Loucy (cell line): ENCODE measurements at regions not wholly inside any gene's neighbourhood (a gene's known extent, or its start where the extent isn't known, plus 50 kb on each side); places are given as distances from the start of the nearest gene placed in this dataset.

Experiments used
- CTCF ChIP-seq: fragments of 200-600 bp; sonication (generic); conservative IDR thresholded peaks from 2 replicates; pipeline ENCODE4 v1.5.1; 2014; ENCODE audit warnings: mild to moderate bottlenecking, antibody characterized with exemption, low read length
- EZH2phosphoT487 ChIP-seq: fragments of 200-600 bp; IDR thresholded peaks from 2 replicates; pipeline ENCODE4 v1.6.1; 2018; ENCODE audit warnings: antibody characterized with exemption, mild to moderate bottlenecking, moderate library complexity, borderline replicate concordance

DNA sequence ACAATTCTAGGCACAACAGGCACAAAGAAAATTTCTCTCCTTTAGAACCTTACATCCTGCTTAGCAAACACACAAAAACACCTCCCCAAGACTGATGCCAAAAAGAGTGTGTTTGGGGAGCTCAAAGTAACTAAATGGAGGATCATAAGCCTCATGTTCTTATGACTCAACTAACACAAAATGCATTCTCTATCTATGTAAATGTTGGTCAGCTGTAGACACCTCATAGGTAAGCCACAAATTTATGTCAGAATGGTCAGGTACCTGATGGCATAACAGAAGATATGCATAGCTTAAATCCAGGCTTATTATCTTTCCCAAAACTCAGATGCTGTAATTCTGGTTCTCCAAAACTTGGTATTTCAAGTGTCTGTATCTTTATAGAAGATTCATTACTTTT lies 315.1 kb downstream of the C7orf25 start:
- TF ChIP-seq CTCF = no peak
- no peak for TF ChIP-seq EZH2phosphoT487
